CD4-positive, alpha-beta T cell treated with Interleukin-6 for 4 hours (primary cell): ENCODE measurements at regions not wholly inside any gene's neighbourhood (a gene's known extent, or its start where the extent isn't known, plus 50 kb on each side); places are given as distances from the start of the nearest gene placed in this dataset.

Experiments
- DNase-seq: peaks from one replicate; pipeline ENCODE4 v3.0.0-alpha.2; 2020; ENCODE audit warnings: mixed read lengths

DNA sequence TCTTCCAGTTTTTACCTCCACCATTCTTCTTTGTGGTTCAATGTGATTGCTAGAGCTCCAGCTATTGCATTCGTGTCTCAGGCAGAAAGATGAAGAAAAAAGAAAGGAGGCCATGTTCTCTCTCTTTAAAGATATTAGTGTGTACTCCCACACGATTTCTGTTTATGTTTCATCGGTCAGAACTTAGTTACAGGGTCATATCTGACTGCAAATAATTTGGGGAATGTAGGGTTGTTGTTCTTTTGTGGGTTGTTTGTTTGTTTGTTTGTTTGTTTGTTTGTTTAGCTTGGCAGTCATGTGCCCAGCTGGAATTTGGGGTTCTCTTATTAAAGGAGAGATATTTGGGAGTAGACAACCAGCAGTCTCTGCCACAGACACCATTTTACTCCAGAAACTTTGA is 53.6 kb upstream of the PIK3CG start:
- no peak for DNase-seq

GRCh38 chr7:106812027-106812643 is 52.9 kb upstream of the PIK3CG start:
- DNase-seq, result no peak

- DNase-seq, result no peak
Measured at GRCh38 chr7:106813705-106814305, 51.3 kb upstream of the PIK3CG start.

- no peak for DNase-seq
Measured at GRCh38 chr7:106814887-106815286, 50.2 kb upstream of the PIK3CG start.
